IMR-90 (cell line): ENCODE measurements at regions not wholly inside any gene's neighbourhood (a gene's known extent, or its start where the extent isn't known, plus 50 kb on each side); places are given as distances from the start of the nearest gene placed in this dataset.

Source experiments
- ATAC-seq: fragments of 200-7000 bp; cut with Tn5 transposase; 2 replicates; pipeline ENCODE4 v1.9.1; 2020; ENCODE audit warnings: low read depth, mild to moderate bottlenecking, moderate library complexity
- BruUV-seq: library from RNA; stranded (reverse); fragments of 400-500 nt; replicated peaks from 2 replicates; lab custom pipeline; 2021; lab: Mats Ljungman, UMichigan
- CTCF ChIA-PET: fragments of 300-600 bp; formaldehyde crosslinking; extraction: SDS; loops from one replicate; lab custom pipeline; 2021; ENCODE audit warnings: antibody characterized with exemption; lab: Yijun Ruan, JAX
- POLR2A ChIA-PET: fragments of 300-600 bp; sonication (Branson Sonifier 250); formaldehyde crosslinking; loops from one replicate; lab custom pipeline; 2022; ENCODE audit warnings: antibody characterized with exemption; ENCODE audit not compliant: unreplicated experiment; lab: Charles Lee
- DNase-seq: peaks from one replicate; pipeline ENCODE4 v3.0.0; 2013
- H2AFZ ChIP-seq: replicated peaks from 2 replicates; pipeline ENCODE3; 2013; ENCODE audit warnings: low read length, mild to moderate bottlenecking; ENCODE audit not compliant: poor library complexity
- H2AK5ac ChIP-seq: 2 replicates; pipeline ENCODE4 v1.6.1; 2013; ENCODE audit warnings: low read depth, low read length, inconsistent platforms
- H2AK9ac ChIP-seq: replicated peaks from 2 replicates; pipeline ENCODE3; 2013; ENCODE audit warnings: mild to moderate bottlenecking, low read depth, low read length, moderate library complexity; ENCODE audit not compliant: poor library complexity
- H2BK120ac ChIP-seq: 2 replicates; pipeline ENCODE4 v1.6.1; 2013; ENCODE audit warnings: low read depth, low read length, inconsistent platforms
- H2BK15ac ChIP-seq: 3 replicates; pipeline ENCODE4 v1.6.1; 2013; ENCODE audit warnings: low read depth, low read length, inconsistent platforms
- H2BK20ac ChIP-seq: 2 replicates; pipeline ENCODE4 v1.6.1; 2013; ENCODE audit warnings: low read depth, mild to moderate bottlenecking, inconsistent platforms, low read length, moderate library complexity
- H2BK5ac ChIP-seq: 2 replicates; pipeline ENCODE4 v1.6.1; 2013; ENCODE audit warnings: mild to moderate bottlenecking, low read depth, low read length, inconsistent platforms; ENCODE audit not compliant: poor library complexity, severe bottlenecking
- H3K14ac ChIP-seq: replicated peaks from 2 replicates; pipeline ENCODE4 v1.6.1; 2013; ENCODE audit warnings: low read depth, low read length, inconsistent platforms
- H3K18ac ChIP-seq: 2 replicates; pipeline ENCODE4 v1.6.1; 2013; ENCODE audit warnings: low read depth, low read length, control low read depth
- H3K23ac ChIP-seq: 2 replicates; pipeline ENCODE4 v1.6.1; 2013; ENCODE audit warnings: low read depth, low read length, inconsistent platforms
- H3K27ac ChIP-seq: 2 replicates; pipeline ENCODE4 v1.5.1; 2013; ENCODE audit warnings: mild to moderate bottlenecking, control low read depth, low read length; ENCODE audit not compliant: insufficient read depth
- H3K27me3 ChIP-seq: 2 replicates; pipeline ENCODE4 v1.6.1; 2013; ENCODE audit warnings: low read length; ENCODE audit not compliant: control insufficient read depth, insufficient read depth
- H3K36me3 ChIP-seq: 2 replicates; pipeline ENCODE4 v1.6.1; 2013; ENCODE audit warnings: low read length, mixed read lengths; ENCODE audit not compliant: control insufficient read depth, insufficient read depth
- H3K4ac ChIP-seq: 2 replicates; pipeline ENCODE4 v1.6.1; 2013; ENCODE audit warnings: low read depth, low read length, inconsistent platforms
- H3K4me1 ChIP-seq: 2 replicates; pipeline ENCODE4 v1.6.1; 2013; ENCODE audit warnings: low read length, mixed read lengths; ENCODE audit not compliant: control insufficient read depth, insufficient read depth
- H3K4me2 ChIP-seq: 2 replicates; pipeline ENCODE4 v1.6.1; 2013; ENCODE audit warnings: low read depth, mild to moderate bottlenecking, control low read depth, low read length, moderate library complexity
- H3K4me3 ChIP-seq: 2 replicates; pipeline ENCODE4 v1.5.1; 2013; ENCODE audit warnings: low read depth, mild to moderate bottlenecking, control low read depth, low read length, moderate library complexity; ENCODE audit not compliant: insufficient read depth
- H3K56ac ChIP-seq: 2 replicates; pipeline ENCODE4 v1.6.1; 2013; ENCODE audit warnings: low read length, inconsistent platforms; ENCODE audit not compliant: insufficient read depth; ENCODE audit errors: extremely low read depth
- H3K79me1 ChIP-seq, 2 experiments: 2 replicates each; pipeline ENCODE4 v1.6.1; 2013; ENCODE audit warnings: low read length in 2 of 2, inconsistent platforms in 1 of 2, low read depth in 1 of 2
- H3K9ac ChIP-seq: 2 replicates; pipeline ENCODE4 v1.6.1; 2013; ENCODE audit warnings: low read depth, low read length, control low read depth
- H3K9me1 ChIP-seq: 2 replicates; pipeline ENCODE4 v1.6.1; 2013; ENCODE audit warnings: low read length, inconsistent platforms; ENCODE audit not compliant: insufficient read depth
- H3K9me3 ChIP-seq: 2 replicates; pipeline ENCODE4 v1.6.1; 2013; ENCODE audit warnings: low read length; ENCODE audit not compliant: control insufficient read depth, insufficient read depth
- H4K20me1 ChIP-seq: 2 replicates; pipeline ENCODE4 v1.6.1; 2013; ENCODE audit warnings: low read length, inconsistent platforms; ENCODE audit not compliant: insufficient read depth
- H4K5ac ChIP-seq: 2 replicates; pipeline ENCODE4 v1.6.1; 2013; ENCODE audit warnings: mild to moderate bottlenecking, low read depth, low read length, control low read depth
- H4K8ac ChIP-seq, 2 experiments: 2 replicates each; pipeline ENCODE4 v1.6.1; 2013; ENCODE audit warnings: low read depth in 2 of 2, low read length in 2 of 2, control low read depth in 1 of 2, inconsistent platforms in 1 of 2
- H4K91ac ChIP-seq: 2 replicates; pipeline ENCODE4 v1.6.1; 2013; ENCODE audit warnings: low read depth, low read length, inconsistent platforms; ENCODE audit not compliant: insufficient read depth
- BHLHE40 ChIP-seq: fragments of 150-350 bp; IDR thresholded peaks from 2 replicates; pipeline ENCODE4 v1.6.1; 2016; ENCODE audit warnings: mild to moderate bottlenecking, low read depth, low read length
- CTCF ChIP-seq: conservative IDR thresholded peaks from 2 replicates; pipeline ENCODE4 v1.5.1; 2012; ENCODE audit warnings: mild to moderate bottlenecking, low read depth, low read length, improper control_type of control experiment
- MAZ ChIP-seq: IDR thresholded peaks from 2 replicates; pipeline ENCODE4 v1.6.1; 2012; ENCODE audit warnings: low read depth, mild to moderate bottlenecking, low read length, improper control_type of control experiment, moderate library complexity, borderline replicate concordance
- MXI1 ChIP-seq: IDR thresholded peaks from 2 replicates; pipeline ENCODE4 v1.6.1; 2012; ENCODE audit warnings: low read depth, mild to moderate bottlenecking, low read length, moderate library complexity, borderline replicate concordance
- NFE2L2 ChIP-seq: fragments of 150-350 bp; IDR thresholded peaks from 2 replicates; pipeline ENCODE4 v1.6.1; 2016; ENCODE audit warnings: low read depth, mild to moderate bottlenecking, low read length
- POLR2A ChIP-seq: IDR thresholded peaks from 2 replicates; pipeline ENCODE4 v1.6.1; 2012; ENCODE audit warnings: mild to moderate bottlenecking, low read depth, low read length
- RCOR1 ChIP-seq: IDR thresholded peaks from 2 replicates; pipeline ENCODE4 v1.6.1; 2012; ENCODE audit warnings: mild to moderate bottlenecking, low read length, improper control_type of control experiment; ENCODE audit not compliant: insufficient replicate concordance
- WGBS, 2 experiments: methylation state at CpG; one replicate each; pipeline versions ENCODE4 v1.1.5 to v1.1.7; 2013; ENCODE audit warnings: missing lambda C conversion rate in 2 of 2; ENCODE audit not compliant: insufficient read length in 1 of 2; ENCODE audit errors: extremely low coverage in 2 of 2; 5-methylcytosine and 5-hydroxymethylcytosine counted together
- dilution Hi-C: fragments of 300-500 bp; cut with HindIII; formaldehyde crosslinking; loops from one replicate; pipeline ENCODE4 v1.14.3; 2018; ENCODE audit warnings: low sequenced_read_pairs; ENCODE audit not compliant: unreplicated experiment
- in situ Hi-C: fragments of 300-500 bp; cut with MboI; formaldehyde crosslinking; loops from 3 replicates; pipeline ENCODE4 v1.14.3; 2019; ENCODE audit warnings: low sequenced_read_pairs, inconsistent platforms, mixed read lengths
- intact Hi-C: fragments of 100-400 bp; cut with micrococcal nuclease; formaldehyde crosslinking; loops from 2 replicates; pipeline ENCODE4 v1.10.0; 2022

GRCh38 chr1:30410153-30410851 is 313.1 kb downstream of the MATN1 start:
- Histone ChIP-seq H3K4me1 (no peaks in the 10 kb centered on the region), H2AK9ac (no peak overlapping the region), H3K36me3 (no peaks in the 10 kb centered on the region), H4K20me1 (no peaks in the 10 kb centered on the region), H4K5ac (no peak overlapping the region), H2BK5ac (no peak overlapping the region), H3K9me3 (no peaks in the 10 kb centered on the region), H2BK120ac (no peak overlapping the region), H3K9me1 (no peaks in the 10 kb centered on the region), H3K56ac (no peak overlapping the region), H3K4ac (no peak overlapping the region), H3K18ac (no peak overlapping the region), H2AK5ac (no peak overlapping the region), H2BK20ac (no peak overlapping the region), H3K4me3 (no peak overlapping the region), H2BK15ac (no peak overlapping the region), H2AFZ (no peak overlapping the region), H3K27ac (no peak overlapping the region), H3K9ac (no peak overlapping the region), H3K79me1 (no peaks in the 10 kb centered on the region), H3K27me3 (peaks cover 2% of the 10 kb centered on the region; the same call in 1 of the 2 replicates), H3K23ac (no peak overlapping the region), H3K14ac (no peak overlapping the region), H3K4me2 (no peak overlapping the region), H4K8ac (no peak overlapping the region), H4K91ac (no peak overlapping the region)
- in situ Hi-C loops, result no loop called here
- ChIA-PET CTCF (no interaction called here), POLR2A (no interaction called here)
- no CpG with 5 or more reads among the region's 9 CpGs for WGBS, 2 experiments
- DNase-seq (no peak), ATAC-seq (no peak)
- dilution Hi-C loops, result no loop called here
- no TSS peak for BruUV-seq
- intact Hi-C loops, result no loop called here
- TF ChIP-seq CTCF (no peak), RCOR1 (no peak), POLR2A (no peak), MXI1 (no peak), MAZ (no peak), NFE2L2 (no peak), BHLHE40 (no peak)
